Activated naive CD8-positive, alpha-beta T cell treated with anti-CD3 and anti-CD28 coated beads, Interleukin-2, amount 10 ng/mL, durations not matched to agents 7 days and 5 days (primary cell): ENCODE measurements at regions not wholly inside any gene's neighbourhood (a gene's known extent, or its start where the extent isn't known, plus 50 kb on each side); places are given as distances from the start of the nearest gene placed in this dataset.
"Not testable (repeated sequence)": the region's sequence is repeated elsewhere in the genome, so short reads cannot be mapped to it uniquely, and the experiment has no call there.

Source experiments
- ATAC-seq: fragments of 150-1000 bp; cut with Tn5 transposase; one replicate; pipeline ENCODE4 v1.10.0; 2021; ENCODE audit warnings: low read depth, moderate library complexity
- POLR2A ChIA-PET: fragments of 350-600 bp; sonication (Branson Sonifier 250); formaldehyde crosslinking; loops from one replicate; lab custom pipeline; 2021; ENCODE audit warnings: antibody characterized with exemption; lab: Charles Lee
- DNase-seq: peaks from one replicate; pipeline ENCODE4 v3.0.0; 2021
- H3K27ac Mint-ChIP-seq: one replicate; pipeline ENCODE4 v1.8.0; 2022; ENCODE audit warnings: mild to moderate bottlenecking, mixed read lengths
- H3K27me3 Mint-ChIP-seq: one replicate; pipeline ENCODE4 v1.8.0; 2022; ENCODE audit warnings: mild to moderate bottlenecking, moderate library complexity, mixed read lengths
- H3K36me3 Mint-ChIP-seq: one replicate; pipeline ENCODE4 v1.8.0; 2021; ENCODE audit warnings: mild to moderate bottlenecking, mixed read lengths
- H3K4me1 Mint-ChIP-seq: one replicate; pipeline ENCODE4 v1.8.0; 2021; ENCODE audit warnings: mixed read lengths
- H3K4me3 Mint-ChIP-seq: one replicate; pipeline ENCODE4 v1.8.0; 2022; ENCODE audit warnings: mild to moderate bottlenecking, moderate library complexity, mixed read lengths
- H3K9me3 Mint-ChIP-seq: one replicate; pipeline ENCODE4 v1.8.0; 2021; ENCODE audit warnings: mixed read lengths

DNA sequence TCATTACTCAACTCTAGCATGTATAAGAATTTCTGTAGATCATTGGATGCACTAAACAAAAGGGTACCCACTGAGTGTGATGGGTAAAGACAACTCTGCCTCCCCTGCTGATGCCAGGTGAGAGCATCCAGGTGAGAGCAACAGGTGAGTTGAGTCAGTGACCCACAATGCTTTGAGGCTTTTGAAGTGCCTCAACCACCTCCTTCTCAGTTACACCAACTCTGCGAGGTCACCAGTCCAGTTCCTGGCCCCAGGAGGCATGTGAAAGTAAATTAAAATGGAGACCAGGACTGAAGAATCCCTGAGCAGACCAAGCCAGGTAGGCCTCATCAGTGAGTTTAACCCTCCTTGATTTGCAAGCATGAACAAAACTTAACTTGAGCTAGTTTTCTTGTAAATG is 505.8 kb downstream of the EBF1 start:
- peaks cover 4% of the 10 kb centered on the region for H3K4me1 Mint-ChIP-seq
- no peak for ATAC-seq
- peaks cover 6% of the 10 kb centered on the region for H3K9me3 Mint-ChIP-seq
- POLR2A ChIA-PET = no interaction called here
- H3K27ac Mint-ChIP-seq = no peak overlapping the region
- DNase-seq = no peak
- no peak overlapping the region for H3K4me3 Mint-ChIP-seq
- H3K36me3 Mint-ChIP-seq = no peaks in the 10 kb centered on the region
- peaks cover 2% of the 10 kb centered on the region for H3K27me3 Mint-ChIP-seq

- H3K9me3 Mint-ChIP-seq = peaks cover 4% of the 10 kb centered on the region
- H3K27ac Mint-ChIP-seq = no peak overlapping the region
- no peak overlapping the region for H3K4me3 Mint-ChIP-seq
- H3K36me3 Mint-ChIP-seq = no peaks in the 10 kb centered on the region
- POLR2A ChIA-PET = no interaction called here
- no peak for DNase-seq
- ATAC-seq = no peak
- H3K27me3 Mint-ChIP-seq = peaks cover 2% of the 10 kb centered on the region
- H3K4me1 Mint-ChIP-seq = peaks cover 4% of the 10 kb centered on the region
Observed at GRCh38 chr5:158591301-158591863, 508.3 kb downstream of the EBF1 start.

DNA sequence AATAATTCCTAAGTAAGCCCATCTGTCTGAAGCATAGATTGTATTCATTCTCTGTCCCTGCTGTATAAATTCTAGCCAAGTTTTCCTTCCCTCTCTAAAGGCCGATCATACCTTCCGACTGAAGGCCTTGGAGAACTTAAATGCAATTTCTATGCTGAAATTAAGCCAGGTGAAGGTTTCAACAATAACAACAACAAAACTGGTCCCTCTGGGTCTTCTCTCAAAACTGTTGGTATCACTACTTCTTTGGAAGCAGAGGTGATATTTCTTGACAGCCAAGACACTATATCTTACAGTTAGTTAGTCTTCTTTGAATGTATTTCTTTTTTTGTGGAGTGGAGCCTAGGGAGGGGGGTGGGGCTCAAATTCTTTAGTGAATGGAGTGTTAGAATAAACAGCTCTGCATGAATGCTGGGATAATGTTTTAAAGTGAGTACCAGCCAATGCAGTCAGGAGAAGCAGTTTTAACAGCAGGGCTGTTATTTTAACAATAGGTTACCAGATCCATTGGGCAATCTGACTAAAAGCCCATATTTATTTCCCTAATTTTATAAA is 508.9 kb downstream of the EBF1 start:
- POLR2A ChIA-PET = no interaction called here
- Mint-ChIP-seq H3K4me3 (no peak overlapping the region), H3K27me3 (peaks cover 2% of the 10 kb centered on the region), H3K4me1 (peaks cover 4% of the 10 kb centered on the region), H3K9me3 (no peaks in the 10 kb centered on the region), H3K36me3 (no peaks in the 10 kb centered on the region), H3K27ac (no peak overlapping the region)
- DNase-seq (no peak), ATAC-seq (no peak)

- H3K36me3 Mint-ChIP-seq = no peaks in the 10 kb centered on the region
- peaks cover 4% of the 10 kb centered on the region for H3K4me1 Mint-ChIP-seq
- POLR2A ChIA-PET = no interaction called here
- DNase-seq = no peak
- H3K27me3 Mint-ChIP-seq = peaks cover 2% of the 10 kb centered on the region
- no peak overlapping the region for H3K4me3 Mint-ChIP-seq
- no peak for ATAC-seq
- H3K9me3 Mint-ChIP-seq = no peaks in the 10 kb centered on the region
- H3K27ac Mint-ChIP-seq = no peak overlapping the region
Observed at GRCh38 chr5:158589939-158590338, 509.8 kb downstream of the EBF1 start.

GRCh38 chr5:158588617-158589016 is 511.1 kb downstream of the EBF1 start:
- H3K36me3 Mint-ChIP-seq = no peaks in the 10 kb centered on the region
- H3K4me3 Mint-ChIP-seq = no peak overlapping the region
- no peak overlapping the region for H3K27ac Mint-ChIP-seq
- H3K9me3 Mint-ChIP-seq = no peaks in the 10 kb centered on the region
- DNase-seq = no peak
- POLR2A ChIA-PET = no interaction called here
- H3K4me1 Mint-ChIP-seq = peaks cover 4% of the 10 kb centered on the region
- ATAC-seq = no peak
- H3K27me3 Mint-ChIP-seq = peaks cover 2% of the 10 kb centered on the region

GRCh38 chr5:158586054-158586453 is 513.7 kb downstream of the EBF1 start:
- POLR2A ChIA-PET = no interaction called here

GRCh38 chr5:158582669-158583068 is 517.0 kb downstream of the EBF1 start:
- POLR2A ChIA-PET, H3K27me3 Mint-ChIP-seq, H3K4me3 Mint-ChIP-seq, H3K9me3 Mint-ChIP-seq, H3K27ac Mint-ChIP-seq, DNase-seq, ATAC-seq, H3K4me1 Mint-ChIP-seq, H3K36me3 Mint-ChIP-seq: not testable (repeated sequence)

More at GRCh38 chr5:158586054-158586453, 513.7 kb downstream of the EBF1 start:
- H3K9me3 Mint-ChIP-seq = no peaks in the 10 kb centered on the region
- no peak for ATAC-seq
- H3K27me3 Mint-ChIP-seq = no peaks in the 10 kb centered on the region
- H3K4me3 Mint-ChIP-seq = no peak overlapping the region
- no peak overlapping the region for H3K27ac Mint-ChIP-seq
- DNase-seq = no peak
- H3K4me1 Mint-ChIP-seq = peaks cover 2% of the 10 kb centered on the region
- no peaks in the 10 kb centered on the region for H3K36me3 Mint-ChIP-seq

DNA sequence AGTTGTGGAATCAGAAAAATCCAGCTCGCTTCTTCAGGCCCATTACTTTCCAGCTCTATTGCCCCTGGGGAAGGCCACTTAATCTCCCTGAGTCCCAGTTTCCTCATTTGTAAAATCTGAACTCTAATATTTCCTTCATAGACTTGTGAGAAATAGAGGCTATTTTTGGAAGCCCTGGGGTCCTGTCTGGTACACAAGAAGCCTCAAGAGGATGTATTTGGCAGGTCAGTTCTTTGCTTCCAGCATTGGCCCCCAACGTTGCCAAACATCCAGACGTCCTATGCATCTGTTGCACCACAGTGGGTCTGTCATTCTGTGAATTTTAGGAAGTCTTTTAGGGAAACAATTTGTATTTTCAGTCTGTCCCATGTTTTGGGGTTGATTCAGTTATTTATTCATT is 525.9 kb downstream of the EBF1 start:
- no peak overlapping the region for H3K27ac Mint-ChIP-seq
- POLR2A ChIA-PET = no interaction called here
- H3K4me1 Mint-ChIP-seq = no peaks in the 10 kb centered on the region

DNA sequence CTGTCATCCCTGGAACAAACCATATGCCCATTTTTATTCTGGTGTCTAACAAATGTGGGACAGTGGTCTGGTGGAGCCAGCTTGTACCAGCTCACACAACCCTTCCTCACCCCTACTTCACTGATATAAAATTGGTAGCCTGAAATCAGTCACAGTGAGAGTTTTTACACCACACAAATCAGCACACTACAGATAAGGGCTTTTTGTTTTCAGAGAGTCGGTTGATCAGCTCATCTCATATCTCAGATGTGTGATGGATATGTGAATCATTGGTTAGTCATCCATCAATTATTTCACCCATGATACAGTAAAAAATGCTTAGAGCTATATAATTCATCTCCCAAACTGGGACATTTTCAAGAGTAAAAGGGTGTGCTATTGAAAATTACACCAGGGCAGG is 529.2 kb downstream of the EBF1 start:
- ATAC-seq (no peak), DNase-seq (no peak)
- no peak overlapping the region for H3K27ac Mint-ChIP-seq
- peaks cover 4% of the 10 kb centered on the region for H3K9me3 Mint-ChIP-seq
- POLR2A ChIA-PET = no interaction called here
- no peaks in the 10 kb centered on the region for H3K36me3 Mint-ChIP-seq
- H3K4me1 Mint-ChIP-seq = no peaks in the 10 kb centered on the region
- H3K27me3 Mint-ChIP-seq = peaks cover 3% of the 10 kb centered on the region
- no peak overlapping the region for H3K4me3 Mint-ChIP-seq

More for the DNA sequence above, 525.9 kb downstream of the EBF1 start:
- ATAC-seq (no peak), DNase-seq (no peak)
- Mint-ChIP-seq H3K27me3 (peaks cover 2% of the 10 kb centered on the region), H3K36me3 (no peaks in the 10 kb centered on the region), H3K9me3 (peaks cover 4% of the 10 kb centered on the region), H3K4me3 (no peak overlapping the region)

DNA sequence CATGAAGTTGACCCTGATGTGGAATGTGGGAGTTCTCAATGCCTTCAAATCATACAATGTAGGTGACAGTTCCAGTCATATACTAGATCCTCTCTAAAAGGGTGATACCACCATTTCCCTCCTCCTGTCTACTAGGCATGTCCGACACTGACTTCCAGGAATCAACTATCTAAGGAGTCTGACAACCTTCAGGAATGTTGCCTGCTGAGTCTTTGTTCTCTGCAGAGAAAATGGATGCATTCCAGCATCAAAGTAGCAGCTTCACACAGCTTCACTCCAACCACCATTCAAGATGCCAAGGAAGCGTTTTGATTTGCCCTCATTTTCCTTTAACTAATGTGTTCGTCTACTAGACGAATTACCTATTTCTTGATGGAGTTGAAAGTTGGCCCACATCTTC is 530.2 kb downstream of the EBF1 start:
- H3K27me3 Mint-ChIP-seq = peaks cover 3% of the 10 kb centered on the region
- H3K27ac Mint-ChIP-seq = no peak overlapping the region
- DNase-seq = no peak
- H3K4me3 Mint-ChIP-seq = no peak overlapping the region
- ATAC-seq = no peak
- peaks cover 4% of the 10 kb centered on the region for H3K9me3 Mint-ChIP-seq
- H3K4me1 Mint-ChIP-seq = no peaks in the 10 kb centered on the region
- H3K36me3 Mint-ChIP-seq = no peaks in the 10 kb centered on the region
- POLR2A ChIA-PET = no interaction called here

- Mint-ChIP-seq H3K4me1 (no peaks in the 10 kb centered on the region), H3K9me3 (peaks cover 4% of the 10 kb centered on the region), H3K27me3 (peaks cover 3% of the 10 kb centered on the region), H3K4me3 (no peak overlapping the region), H3K36me3 (no peaks in the 10 kb centered on the region), H3K27ac (no peak overlapping the region)
- no peak for ATAC-seq
- POLR2A ChIA-PET = no interaction called here
- no peak for DNase-seq
Observed at GRCh38 chr5:158565017-158565789, 534.5 kb downstream of the EBF1 start.

DNA sequence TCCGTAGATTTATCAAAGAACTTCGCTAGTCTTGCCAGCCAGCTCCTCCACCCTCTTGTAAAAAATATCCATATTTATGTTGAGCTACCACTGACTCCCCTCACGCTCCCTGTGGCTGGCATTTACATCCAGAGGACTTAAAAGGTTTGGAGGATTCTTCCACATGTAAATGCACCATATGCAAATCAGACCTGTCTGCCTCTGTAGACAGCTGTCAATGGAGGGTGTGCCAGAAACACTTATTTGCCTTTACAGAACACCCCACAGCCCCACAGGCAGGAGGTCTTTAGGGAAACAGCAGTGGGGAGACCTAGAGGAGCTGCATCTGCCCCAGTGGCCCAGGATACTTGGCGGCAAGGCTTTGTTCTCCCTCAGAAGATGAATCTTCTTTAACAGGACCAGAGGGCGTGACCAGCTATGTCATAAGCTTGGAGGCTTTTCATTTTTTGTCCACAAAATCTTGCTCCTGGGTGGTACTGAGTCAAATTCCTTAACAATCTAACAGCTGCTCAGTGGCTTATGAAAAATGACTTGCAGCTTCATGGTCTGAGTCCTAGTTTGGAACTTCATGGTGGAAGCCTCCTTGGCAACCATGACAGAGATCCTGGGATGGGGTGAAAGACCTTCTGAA is 535.8 kb downstream of the EBF1 start:
- H3K4me1 Mint-ChIP-seq = no peaks in the 10 kb centered on the region
- peaks cover 3% of the 10 kb centered on the region for H3K27me3 Mint-ChIP-seq
- POLR2A ChIA-PET = no interaction called here
- H3K27ac Mint-ChIP-seq = no peak overlapping the region
- DNase-seq (no peak), ATAC-seq (no peak)
- H3K36me3 Mint-ChIP-seq = no peaks in the 10 kb centered on the region
- H3K9me3 Mint-ChIP-seq = peaks cover 2% of the 10 kb centered on the region
- no peak overlapping the region for H3K4me3 Mint-ChIP-seq

- Mint-ChIP-seq H3K27ac (no peak overlapping the region), H3K4me1 (no peaks in the 10 kb centered on the region), H3K27me3 (peaks cover under 1% of the 10 kb centered on the region), H3K36me3 (no peaks in the 10 kb centered on the region), H3K4me3 (no peak overlapping the region), H3K9me3 (no peaks in the 10 kb centered on the region)
- POLR2A ChIA-PET = no interaction called here
- ATAC-seq (no peak), DNase-seq (no peak)
Observed at GRCh38 chr5:158561562-158562190, 538.0 kb downstream of the EBF1 start.
